ENCODE measurements at regions not wholly inside any gene's neighbourhood (a gene's known extent, or its start where the extent isn't known, plus 50 kb on each side); places are given as distances from the start of the nearest gene placed in this dataset.
"Not testable (repeated sequence)": the region's sequence is repeated elsewhere in the genome, so short reads cannot be mapped to it uniquely, and the experiment has no call there.

- H3K27ac ChIP-seq (ENCODE audit: low read length); H3K36me3 ChIP-seq (ENCODE audit: control insufficient read depth in 2 of 2, extremely low read depth in 1 of 2, insufficient read depth in 1 of 2, low read length in 1 of 2); POLR2A ChIA-PET; CTCF ChIA-PET; H3K36me3 Mint-ChIP-seq; H3K9me3 ChIP-seq; H3K27ac Mint-ChIP-seq; H3K4me3 Mint-ChIP-seq; H3K9me3 Mint-ChIP-seq; H3K4me1 Mint-ChIP-seq; DNase-seq; H3K4me3 ChIP-seq (ENCODE audit: control insufficient read depth in 1 of 2, extremely low read depth in 1 of 2, low read length in 1 of 2); ATAC-seq (replicated peaks in 1 of 4); H3K4me1 ChIP-seq (ENCODE audit: control insufficient read depth in 1 of 2, extremely low read depth in 1 of 2, insufficient read depth in 2 of 2, low read length in 2 of 2); H3K27me3 ChIP-seq (replicated peaks in 1 of 2; ENCODE audit: control insufficient read depth in 2 of 2, extremely low read depth in 1 of 2, insufficient read depth in 2 of 2, low read length in 1 of 2): not testable (repeated sequence)
- peaks cover 8 to 14% of the 10 kb centered on the region in 2 donors for H3K27me3 Mint-ChIP-seq
- no CpG with 5 or more reads among the region's 3 CpGs for WGBS (ENCODE audit: insufficient coverage)
These were observed 114.6 kb upstream of the PPM1J start for GRCh38 chr1:112829691-112830090.

- ATAC-seq (replicated peaks in 1 of 4) = no peak
- ChIA-PET POLR2A (no interaction called here), CTCF (no interaction called here)
- Mint-ChIP-seq H3K9me3 (no peaks in the 10 kb centered on the region), H3K4me3 (no peak overlapping the region), H3K36me3 (no peaks in the 10 kb centered on the region), H3K4me1 (no peaks in the 10 kb centered on the region), H3K27me3 (peaks cover 10 to 21% of the 10 kb centered on the region in 2 donors), H3K27ac (no peak overlapping the region)
- Histone ChIP-seq H3K27ac (ENCODE audit: low read length) (no peak overlapping the region), H3K27me3 (replicated peaks in 1 of 2; ENCODE audit: control insufficient read depth in 2 of 2, extremely low read depth in 1 of 2, insufficient read depth in 2 of 2, low read length in 1 of 2) (peaks cover 0 to 7% of the 10 kb centered on the region in 2 experiments), H3K36me3 (ENCODE audit: control insufficient read depth in 2 of 2, extremely low read depth in 1 of 2, insufficient read depth in 1 of 2, low read length in 1 of 2) (no peaks in the 10 kb centered on the region), H3K9me3 (no peaks in the 10 kb centered on the region), H3K4me3 (ENCODE audit: control insufficient read depth in 1 of 2, extremely low read depth in 1 of 2, low read length in 1 of 2) (no peak overlapping the region), H3K4me1 (ENCODE audit: control insufficient read depth in 1 of 2, extremely low read depth in 1 of 2, insufficient read depth in 2 of 2, low read length in 2 of 2) (no peaks in the 10 kb centered on the region)
- WGBS (ENCODE audit: insufficient coverage) = 86% methylated on average over 1 of the region's 2 CpGs
- DNase-seq = no peak
These were observed 113.6 kb upstream of the PPM1J start for GRCh38 chr1:112828716-112829115.

GRCh38 chr1:112827391-112827790 is 112.3 kb upstream of the PPM1J start:
- no CpG with 5 or more reads among the region's 1 CpG for WGBS (ENCODE audit: insufficient coverage)
- H3K27me3 ChIP-seq (replicated peaks in 1 of 2; ENCODE audit: control insufficient read depth in 2 of 2, extremely low read depth in 1 of 2, insufficient read depth in 2 of 2, low read length in 1 of 2); H3K36me3 ChIP-seq (ENCODE audit: control insufficient read depth in 2 of 2, extremely low read depth in 1 of 2, insufficient read depth in 1 of 2, low read length in 1 of 2); H3K9me3 Mint-ChIP-seq; H3K4me1 Mint-ChIP-seq; H3K4me3 ChIP-seq (ENCODE audit: control insufficient read depth in 1 of 2, extremely low read depth in 1 of 2, low read length in 1 of 2); H3K27ac ChIP-seq (ENCODE audit: low read length); POLR2A ChIA-PET; H3K9me3 ChIP-seq; DNase-seq; H3K36me3 Mint-ChIP-seq; H3K4me1 ChIP-seq (ENCODE audit: control insufficient read depth in 1 of 2, extremely low read depth in 1 of 2, insufficient read depth in 2 of 2, low read length in 2 of 2); ATAC-seq (replicated peaks in 1 of 4); H3K27ac Mint-ChIP-seq; CTCF ChIA-PET; H3K4me3 Mint-ChIP-seq: not testable (repeated sequence)
- H3K27me3 Mint-ChIP-seq = peaks cover 10 to 21% of the 10 kb centered on the region in 2 donors

- 94% methylated on average over 10 of the region's 16 CpGs for WGBS (ENCODE audit: insufficient coverage)
- H3K36me3 ChIP-seq (ENCODE audit: control insufficient read depth in 2 of 2, extremely low read depth in 1 of 2, insufficient read depth in 1 of 2, low read length in 1 of 2) = no peaks in the 10 kb centered on the region
- Mint-ChIP-seq H3K27ac (no peak overlapping the region), H3K9me3 (no peaks in the 10 kb centered on the region), H3K4me3 (no peak overlapping the region), H3K27me3 (peaks cover 10 to 18% of the 10 kb centered on the region in 2 donors), H3K36me3 (no peaks in the 10 kb centered on the region), H3K4me1 (no peaks in the 10 kb centered on the region)
- H3K27ac ChIP-seq (ENCODE audit: low read length) = no peak overlapping the region
- ATAC-seq (replicated peaks in 1 of 4) (no peak), DNase-seq (no peak)
- H3K9me3 ChIP-seq = no peaks in the 10 kb centered on the region
- H3K4me1 ChIP-seq (ENCODE audit: control insufficient read depth in 1 of 2, extremely low read depth in 1 of 2, insufficient read depth in 2 of 2, low read length in 2 of 2) = no peaks in the 10 kb centered on the region
- no peak overlapping the region for H3K4me3 ChIP-seq (ENCODE audit: control insufficient read depth in 1 of 2, extremely low read depth in 1 of 2, low read length in 1 of 2)
- ChIA-PET POLR2A (no interaction called here), CTCF (no interaction called here)
- peaks cover 0 to 5% of the 10 kb centered on the region in 2 experiments for H3K27me3 ChIP-seq (replicated peaks in 1 of 2; ENCODE audit: control insufficient read depth in 2 of 2, extremely low read depth in 1 of 2, insufficient read depth in 2 of 2, low read length in 1 of 2)
These were observed 111.2 kb upstream of the PPM1J start for GRCh38 chr1:112826217-112826944.

- H3K36me3 Mint-ChIP-seq; POLR2A ChIA-PET; H3K9me3 Mint-ChIP-seq; ATAC-seq (replicated peaks in 1 of 4); DNase-seq; H3K9me3 ChIP-seq; H3K27ac ChIP-seq (ENCODE audit: low read length); H3K36me3 ChIP-seq (ENCODE audit: control insufficient read depth in 2 of 2, extremely low read depth in 1 of 2, insufficient read depth in 1 of 2, low read length in 1 of 2); H3K4me3 ChIP-seq (ENCODE audit: control insufficient read depth in 1 of 2, extremely low read depth in 1 of 2, low read length in 1 of 2); H3K27me3 ChIP-seq (replicated peaks in 1 of 2; ENCODE audit: control insufficient read depth in 2 of 2, extremely low read depth in 1 of 2, insufficient read depth in 2 of 2, low read length in 1 of 2); CTCF ChIA-PET; H3K4me1 ChIP-seq (ENCODE audit: control insufficient read depth in 1 of 2, extremely low read depth in 1 of 2, insufficient read depth in 2 of 2, low read length in 2 of 2); H3K27ac Mint-ChIP-seq; H3K4me3 Mint-ChIP-seq; H3K4me1 Mint-ChIP-seq: not testable (repeated sequence)
- H3K27me3 Mint-ChIP-seq = peaks cover 10 to 18% of the 10 kb centered on the region in 2 donors
- 89% methylated on average over 5 of the region's 7 CpGs for WGBS (ENCODE audit: insufficient coverage)
These were observed 110.6 kb upstream of the PPM1J start for GRCh38 chr1:112825563-112826216.

- H3K36me3 Mint-ChIP-seq; DNase-seq; H3K4me3 Mint-ChIP-seq; H3K4me1 ChIP-seq (ENCODE audit: control insufficient read depth in 1 of 2, extremely low read depth in 1 of 2, insufficient read depth in 2 of 2, low read length in 2 of 2); POLR2A ChIA-PET; H3K27ac ChIP-seq (ENCODE audit: low read length); H3K4me1 Mint-ChIP-seq; H3K27ac Mint-ChIP-seq; H3K9me3 Mint-ChIP-seq; CTCF ChIA-PET; H3K36me3 ChIP-seq (ENCODE audit: control insufficient read depth in 2 of 2, extremely low read depth in 1 of 2, insufficient read depth in 1 of 2, low read length in 1 of 2); H3K4me3 ChIP-seq (ENCODE audit: control insufficient read depth in 1 of 2, extremely low read depth in 1 of 2, low read length in 1 of 2); ATAC-seq (replicated peaks in 1 of 4); H3K27me3 ChIP-seq (replicated peaks in 1 of 2; ENCODE audit: control insufficient read depth in 2 of 2, extremely low read depth in 1 of 2, insufficient read depth in 2 of 2, low read length in 1 of 2); H3K9me3 ChIP-seq: not testable (repeated sequence)
- WGBS (ENCODE audit: insufficient coverage) = 87% methylated on average over 6 of the region's 6 CpGs
- peaks cover 10 to 18% of the 10 kb centered on the region in 2 donors for H3K27me3 Mint-ChIP-seq
These were observed 109.9 kb upstream of the PPM1J start for GRCh38 chr1:112825075-112825474.

Data from T-cell (primary cell).